ENCODE measurements at regions not wholly inside any gene's neighbourhood (a gene's known extent, or its start where the extent isn't known, plus 50 kb on each side); places are given as distances from the start of the nearest gene placed in this dataset.

GRCh38 chr12:4082809-4083403, 190.7 kb upstream of the CCND2 start:
- Histone ChIP-seq H3K36me3 (replicated peaks in 1 of 2; ENCODE audit: control insufficient read depth in 1 of 2, insufficient read depth in 2 of 2, low read length in 2 of 2) (no peaks in the 10 kb centered on the region), H3K9ac (ENCODE audit: insufficient read depth, low read length, poor library complexity, severe bottlenecking) (no peak overlapping the region), H3K27ac (ENCODE audit: low read depth in 1 of 2, low read length in 2 of 2) (no peak overlapping the region), H3K9me3 (replicated peaks in 1 of 2; ENCODE audit: control insufficient read depth in 1 of 2, insufficient read depth in 1 of 2, low read length in 2 of 2) (no peaks in the 10 kb centered on the region), H2AFZ (ENCODE audit: insufficient read depth, low read depth, low read length, poor library complexity, severe bottlenecking) (no peak overlapping the region), H4K20me1 (ENCODE audit: insufficient read depth, low read length) (no peaks in the 10 kb centered on the region), H3K4me1 (ENCODE audit: control insufficient read depth in 1 of 2, insufficient read depth in 2 of 2, low read length in 2 of 2) (no peaks in the 10 kb centered on the region), H3K4me2 (replicated peaks; ENCODE audit: extremely low read depth, low read length, poor library complexity, severe bottlenecking) (no peak overlapping the region), H3K79me2 (ENCODE audit: insufficient read depth, low read length) (no peaks in the 10 kb centered on the region), H3K4me3 (replicated peaks in 1 of 3; ENCODE audit: low read depth in 2 of 3, low read length in 3 of 3) (no peak overlapping the region), H3K27me3 (ENCODE audit: control insufficient read depth in 2 of 2, insufficient read depth in 2 of 2, low read length in 2 of 2) (no peaks in the 10 kb centered on the region)
- peaks cover 0 to 9% (median 1%) of the 10 kb centered on the region in 7 donors for H3K9me3 Mint-ChIP-seq
- H3K4me3 Mint-ChIP-seq: no peak overlapping the region
- intact Hi-C loops (cut with micrococcal nuclease): no loop called here
- no peaks in the 10 kb centered on the region for H3K4me1 Mint-ChIP-seq
- 94% methylated on average over 5 of the region's 13 CpGs for WGBS (ENCODE audit: insufficient coverage)
- H3K27ac Mint-ChIP-seq: no peak overlapping the region
- H3K27me3 Mint-ChIP-seq (ENCODE audit: low read depth in 3 of 3): peaks cover 1 to 4% (median 1%) of the 10 kb centered on the region in 3 donors
- TF ChIP-seq CTCF (IDR thresholded peaks at IDR 0.05): no peak
- H3K36me3 Mint-ChIP-seq: no peaks in the 10 kb centered on the region
- no peak for DNase-seq

GRCh38 chr12:4080213-4080612, 193.3 kb upstream of the CCND2 start:
- Mint-ChIP-seq H3K9me3 (peaks cover 0 to 9% (median 3%) of the 10 kb centered on the region in 7 donors), H3K27ac (no peak overlapping the region), H3K4me1 (no peaks in the 10 kb centered on the region), H3K27me3 (ENCODE audit: low read depth in 3 of 3) (peaks cover 1 to 8% (median 1%) of the 10 kb centered on the region in 3 donors), H3K4me3 (no peak overlapping the region), H3K36me3 (no peaks in the 10 kb centered on the region)
- Histone ChIP-seq H3K79me2 (ENCODE audit: insufficient read depth, low read length) (no peaks in the 10 kb centered on the region), H3K4me3 (replicated peaks in 1 of 3; ENCODE audit: low read depth in 2 of 3, low read length in 3 of 3) (no peak overlapping the region), H4K20me1 (ENCODE audit: insufficient read depth, low read length) (no peaks in the 10 kb centered on the region), H3K9me3 (replicated peaks in 1 of 2; ENCODE audit: control insufficient read depth in 1 of 2, insufficient read depth in 1 of 2, low read length in 2 of 2) (no peaks in the 10 kb centered on the region), H3K27me3 (ENCODE audit: control insufficient read depth in 2 of 2, insufficient read depth in 2 of 2, low read length in 2 of 2) (no peaks in the 10 kb centered on the region), H3K4me2 (replicated peaks; ENCODE audit: extremely low read depth, low read length, poor library complexity, severe bottlenecking) (no peak overlapping the region), H3K36me3 (replicated peaks in 1 of 2; ENCODE audit: control insufficient read depth in 1 of 2, insufficient read depth in 2 of 2, low read length in 2 of 2) (no peaks in the 10 kb centered on the region), H3K9ac (ENCODE audit: insufficient read depth, low read length, poor library complexity, severe bottlenecking) (no peak overlapping the region), H3K27ac (ENCODE audit: low read depth in 1 of 2, low read length in 2 of 2) (no peak overlapping the region), H3K4me1 (ENCODE audit: control insufficient read depth in 1 of 2, insufficient read depth in 2 of 2, low read length in 2 of 2) (no peaks in the 10 kb centered on the region), H2AFZ (ENCODE audit: insufficient read depth, low read depth, low read length, poor library complexity, severe bottlenecking) (no peak overlapping the region)
- no peak for DNase-seq
- WGBS (ENCODE audit: insufficient coverage): no CpG with 5 or more reads among the region's 1 CpG
- TF ChIP-seq CTCF (IDR thresholded peaks at IDR 0.05): no peak
- intact Hi-C loops (cut with micrococcal nuclease): no loop called here
